ENCODE measurements at regions not wholly inside any gene's neighbourhood (a gene's known extent, or its start where the extent isn't known, plus 50 kb on each side); places are given as distances from the start of the nearest gene placed in this dataset.

- no peak overlapping the region for H3K9ac ChIP-seq
- no peaks in the 10 kb centered on the region for H3K27me3 ChIP-seq
- H3K4me1 ChIP-seq = no peaks in the 10 kb centered on the region; the same call in 1 of the 2 replicates
- no peaks in the 10 kb centered on the region for H3K9me3 ChIP-seq
- no peaks in the 10 kb centered on the region for H4K20me1 ChIP-seq
- TF ChIP-seq Cebpa-rat (IDR thresholded peaks at IDR 0.05) = no peak
- no peak overlapping the region for H3K4me3 ChIP-seq
- no peak overlapping the region for H3K4me2 ChIP-seq
- no peak overlapping the region for H3K27ac ChIP-seq
- H3K36me3 ChIP-seq = no peaks in the 10 kb centered on the region
Measured at GRCh38 chr7:45982907-45983719, 62.0 kb upstream of the IGFBP3 start.

- Histone ChIP-seq H3K27me3 (no peaks in the 10 kb centered on the region), H3K4me3 (no peak overlapping the region), H3K4me1 (no peaks in the 10 kb centered on the region; the same call in 1 of the 2 replicates), H4K20me1 (no peaks in the 10 kb centered on the region), H3K9me3 (no peaks in the 10 kb centered on the region), H3K27ac (no peak overlapping the region), H3K4me2 (no peak overlapping the region), H3K36me3 (no peaks in the 10 kb centered on the region), H3K9ac (no peak overlapping the region)
- no peak for TF ChIP-seq Cebpa-rat (IDR thresholded peaks at IDR 0.05)
Measured at GRCh38 chr7:45982132-45982531, 61.1 kb upstream of the IGFBP3 start.

- H3K4me1 ChIP-seq = no peaks in the 10 kb centered on the region; the same call in 1 of the 2 replicates
- H4K20me1 ChIP-seq = no peaks in the 10 kb centered on the region
- no peak overlapping the region for H3K9ac ChIP-seq
- no peaks in the 10 kb centered on the region for H3K9me3 ChIP-seq
- no peak for TF ChIP-seq Cebpa-rat (IDR thresholded peaks at IDR 0.05)
- no peaks in the 10 kb centered on the region for H3K36me3 ChIP-seq
- H3K27me3 ChIP-seq = no peaks in the 10 kb centered on the region
- no peak overlapping the region for H3K27ac ChIP-seq
- H3K4me3 ChIP-seq = no peak overlapping the region
- H3K4me2 ChIP-seq = no peak overlapping the region
Measured at GRCh38 chr7:45980973-45981372, 59.9 kb upstream of the IGFBP3 start.

DNA sequence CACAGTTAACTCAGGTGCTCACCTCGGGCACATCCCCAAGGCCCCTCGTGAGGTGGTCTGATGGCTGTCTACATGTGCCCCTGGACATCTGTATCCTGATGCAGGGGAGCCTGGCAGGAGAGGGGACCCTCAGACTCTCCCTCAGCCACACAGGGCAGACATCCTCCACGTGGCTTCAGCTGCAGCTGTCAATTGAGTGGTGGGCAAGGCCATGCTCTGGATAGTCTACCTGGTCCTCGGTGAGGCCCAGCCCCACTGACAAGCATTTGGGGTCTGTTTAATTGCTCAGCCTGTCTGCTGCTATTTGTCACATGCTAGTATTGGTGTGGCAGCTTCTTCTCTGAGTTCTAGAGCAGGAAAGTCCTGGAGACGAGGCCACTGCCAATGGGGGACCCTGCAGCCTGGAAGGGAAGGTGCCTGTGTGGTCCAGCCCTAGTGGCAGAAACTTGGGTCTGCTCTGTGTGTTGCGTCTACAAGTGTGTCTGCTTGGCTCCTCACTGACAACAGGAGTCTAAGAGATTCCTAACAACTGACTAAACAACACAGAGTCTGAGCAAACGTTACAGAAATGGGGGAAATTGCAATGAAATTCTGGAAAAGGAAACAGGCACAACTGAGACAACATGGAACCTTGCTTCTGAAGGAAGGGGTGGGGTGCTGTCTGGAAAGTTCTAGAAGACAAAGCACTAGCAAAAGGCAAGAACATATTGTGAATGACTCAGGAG, 59.3 kb upstream of the IGFBP3 start:
- no peak for TF ChIP-seq Cebpa-rat (IDR thresholded peaks at IDR 0.05)

DNA sequence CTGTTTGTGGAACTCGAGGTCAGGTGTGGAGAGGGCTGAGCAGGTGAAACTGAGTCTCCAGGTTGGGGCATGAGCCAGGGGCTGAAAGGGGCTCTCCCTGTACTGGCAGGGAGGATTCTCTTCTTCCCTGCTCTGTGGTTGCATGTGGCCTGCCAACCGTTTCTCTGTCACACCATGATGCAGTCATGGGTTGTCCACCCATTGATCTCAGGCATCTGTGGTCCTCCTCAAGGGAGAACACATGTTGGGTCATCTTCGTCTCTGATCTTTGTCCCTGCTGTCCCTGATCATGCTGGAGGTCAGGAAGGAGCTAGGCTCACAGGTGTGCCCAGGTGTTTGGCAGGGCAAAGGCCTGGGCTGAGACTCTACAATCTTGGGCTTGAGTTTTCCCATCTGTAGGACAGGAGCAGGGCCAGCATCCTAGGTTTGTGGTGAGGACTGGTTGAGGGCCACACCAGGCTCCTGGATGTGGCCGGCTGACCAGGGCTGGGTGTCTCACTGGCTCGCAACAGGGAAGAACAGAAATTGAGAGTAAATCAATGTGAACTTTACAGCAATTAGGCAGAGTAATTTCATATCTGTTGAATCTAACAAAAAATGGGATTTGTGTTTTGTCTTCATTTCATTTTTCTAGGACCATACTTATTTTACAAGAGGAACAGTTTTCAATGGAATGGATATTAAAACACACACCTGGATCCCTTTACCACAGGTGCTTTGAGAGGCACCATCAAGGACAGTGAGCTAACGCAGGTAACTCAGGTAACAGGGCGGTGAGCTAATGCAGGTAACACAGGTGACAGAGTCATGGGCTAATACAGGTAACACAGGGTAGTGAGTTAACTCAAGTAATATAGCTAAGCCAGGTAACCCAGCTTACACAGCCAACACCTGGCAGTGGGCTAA, 58.5 kb upstream of the IGFBP3 start:
- Histone ChIP-seq H3K9me3 (no peaks in the 10 kb centered on the region), H3K4me2 (no peak overlapping the region), H3K9ac (no peak overlapping the region), H3K36me3 (no peaks in the 10 kb centered on the region), H4K20me1 (no peaks in the 10 kb centered on the region), H3K27ac (no peak overlapping the region), H3K27me3 (no peaks in the 10 kb centered on the region), H3K4me3 (no peak overlapping the region), H3K4me1 (no peaks in the 10 kb centered on the region; the same call in 1 of the 2 replicates)
- no peak for TF ChIP-seq Cebpa-rat (IDR thresholded peaks at IDR 0.05)

More for the DNA sequence above, 59.3 kb upstream of the IGFBP3 start:
- H3K9me3 ChIP-seq = no peaks in the 10 kb centered on the region
- H3K36me3 ChIP-seq = no peaks in the 10 kb centered on the region
- H3K27ac ChIP-seq = no peak overlapping the region
- H4K20me1 ChIP-seq = no peaks in the 10 kb centered on the region
- no peak overlapping the region for H3K9ac ChIP-seq
- H3K4me1 ChIP-seq = no peaks in the 10 kb centered on the region; the same call in 1 of the 2 replicates
- H3K4me3 ChIP-seq = no peak overlapping the region
- H3K4me2 ChIP-seq = no peak overlapping the region
- no peaks in the 10 kb centered on the region for H3K27me3 ChIP-seq

DNA sequence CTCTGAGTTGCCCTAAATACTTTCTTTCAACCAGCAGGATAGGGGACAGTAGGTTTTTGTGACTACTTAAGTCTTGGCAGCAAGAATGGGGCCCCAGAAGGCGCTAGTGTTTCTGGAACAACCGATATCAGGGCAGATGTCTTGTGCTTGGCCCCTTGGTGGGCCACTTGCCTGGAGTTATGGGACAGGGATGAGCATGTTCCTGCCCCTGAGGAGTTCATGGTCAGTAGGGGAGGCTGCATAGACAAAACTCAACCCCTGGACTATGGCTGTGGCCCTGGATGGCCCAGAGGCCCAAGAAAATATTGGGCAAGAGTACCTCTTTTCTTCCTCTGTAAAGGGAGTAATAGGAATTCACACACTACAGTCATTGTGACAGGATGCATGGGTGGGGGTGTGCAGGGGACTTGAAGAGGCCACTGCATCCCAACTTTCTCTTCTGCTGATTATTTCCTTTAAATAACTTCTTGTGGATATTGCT, 57.7 kb upstream of the IGFBP3 start:
- no peaks in the 10 kb centered on the region for H3K36me3 ChIP-seq
- H4K20me1 ChIP-seq = no peaks in the 10 kb centered on the region
- no peaks in the 10 kb centered on the region for H3K27me3 ChIP-seq
- TF ChIP-seq Cebpa-rat (IDR thresholded peaks at IDR 0.05) = no peak
- H3K4me1 ChIP-seq = no peaks in the 10 kb centered on the region; the same call in 1 of the 2 replicates
- no peaks in the 10 kb centered on the region for H3K9me3 ChIP-seq
- no peak overlapping the region for H3K4me3 ChIP-seq
- no peak overlapping the region for H3K4me2 ChIP-seq
- no peak overlapping the region for H3K9ac ChIP-seq
- H3K27ac ChIP-seq = no peak overlapping the region

GRCh38 chr7:45978010-45978681, 57.1 kb upstream of the IGFBP3 start:
- H3K36me3 ChIP-seq = no peaks in the 10 kb centered on the region
- no peak overlapping the region for H3K9ac ChIP-seq
- no peak for TF ChIP-seq Cebpa-rat (IDR thresholded peaks at IDR 0.05)
- no peaks in the 10 kb centered on the region; the same call in 1 of the 2 replicates for H3K4me1 ChIP-seq
- H3K9me3 ChIP-seq = no peaks in the 10 kb centered on the region
- H3K4me2 ChIP-seq = no peak overlapping the region
- no peaks in the 10 kb centered on the region for H3K27me3 ChIP-seq
- H3K27ac ChIP-seq = no peak overlapping the region
- H3K4me3 ChIP-seq = no peak overlapping the region
- no peaks in the 10 kb centered on the region for H4K20me1 ChIP-seq

DNA sequence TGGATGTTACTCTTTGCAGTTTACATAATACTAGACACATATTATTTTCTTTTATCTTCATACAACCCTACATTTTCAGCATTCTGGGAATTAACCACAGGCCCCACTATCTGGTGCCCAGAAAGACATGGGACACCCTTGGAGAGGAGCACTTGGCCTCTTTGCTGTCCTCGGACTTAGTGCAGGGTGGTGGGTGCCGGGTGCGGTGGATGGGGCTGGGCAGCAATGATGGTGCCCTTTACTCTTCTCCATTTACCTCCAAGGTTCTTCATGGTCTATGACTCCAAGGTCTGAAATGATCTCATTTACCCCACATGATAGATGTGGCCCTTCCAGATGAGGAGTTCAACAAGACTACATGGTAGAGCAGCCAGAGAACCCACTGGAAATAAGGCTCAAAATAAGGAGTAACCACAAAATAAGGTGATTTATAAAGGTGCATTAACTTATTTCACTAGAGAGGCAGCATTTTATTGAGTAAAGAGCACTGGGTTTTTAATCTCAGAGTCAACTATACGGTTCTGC, 56.2 kb upstream of the IGFBP3 start:
- Histone ChIP-seq H3K4me3 (no peak overlapping the region), H3K9ac (no peak overlapping the region), H3K4me2 (no peak overlapping the region), H3K27me3 (no peaks in the 10 kb centered on the region), H4K20me1 (no peaks in the 10 kb centered on the region), H3K36me3 (no peaks in the 10 kb centered on the region), H3K9me3 (no peaks in the 10 kb centered on the region), H3K27ac (no peak overlapping the region), H3K4me1 (no peaks in the 10 kb centered on the region; the same call in 1 of the 2 replicates)
- no peak for TF ChIP-seq Cebpa-rat (IDR thresholded peaks at IDR 0.05)

DNA sequence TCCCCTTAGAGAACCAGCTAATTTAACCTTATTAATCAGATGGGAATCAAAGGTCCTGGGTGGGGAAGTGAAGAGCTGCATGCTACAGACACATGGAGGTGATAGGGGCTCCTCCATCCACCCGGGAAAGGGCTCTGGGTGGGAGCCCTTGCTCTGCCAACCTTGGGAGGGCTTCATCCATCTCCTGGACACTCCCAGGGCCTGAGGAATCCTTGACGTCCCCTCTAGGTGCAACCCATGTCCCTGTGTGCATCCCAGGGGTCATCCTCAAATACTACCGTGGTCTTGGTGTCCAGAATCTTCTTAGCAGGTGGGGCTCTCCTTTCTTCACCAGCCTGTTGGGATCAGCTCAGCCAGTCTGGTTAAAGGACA, 55.4 kb upstream of the IGFBP3 start:
- no peaks in the 10 kb centered on the region for H3K9me3 ChIP-seq
- no peaks in the 10 kb centered on the region; the same call in 1 of the 2 replicates for H3K4me1 ChIP-seq
- H3K4me3 ChIP-seq = no peak overlapping the region
- no peaks in the 10 kb centered on the region for H4K20me1 ChIP-seq
- H3K9ac ChIP-seq = no peak overlapping the region
- TF ChIP-seq Cebpa-rat (IDR thresholded peaks at IDR 0.05) = no peak
- no peaks in the 10 kb centered on the region for H3K36me3 ChIP-seq
- H3K27me3 ChIP-seq = no peaks in the 10 kb centered on the region
- H3K27ac ChIP-seq = no peak overlapping the region
- H3K4me2 ChIP-seq = no peak overlapping the region
